Activated CD8-positive, alpha-beta T cell treated with anti-CD3 and anti-CD28 coated beads for 36 hours (primary cell): ENCODE measurements at regions not wholly inside any gene's neighbourhood (a gene's known extent, or its start where the extent isn't known, plus 50 kb on each side); places are given as distances from the start of the nearest gene placed in this dataset.

Experiments
- ATAC-seq: fragments of 200-7000 bp; cut with Tn5 transposase; one replicate; pipeline ENCODE4 v1.10.0; 2021; ENCODE audit warnings: mild to moderate bottlenecking, moderate library complexity
- CTCF ChIA-PET: fragments of 350-600 bp; sonication (Branson Sonifier 250); formaldehyde crosslinking; loops from one replicate; lab custom pipeline; 2021; ENCODE audit warnings: antibody characterized with exemption; lab: Charles Lee
- POLR2A ChIA-PET: fragments of 350-600 bp; sonication (Branson Sonifier 250); formaldehyde crosslinking; loops from one replicate; lab custom pipeline; 2021; ENCODE audit warnings: antibody characterized with exemption; lab: Charles Lee
- DNase-seq: peaks from one replicate; pipeline ENCODE4 v3.0.0-alpha.2; 2020
- H3K27ac Mint-ChIP-seq: one replicate; pipeline ENCODE4 v1.8.0; 2021; ENCODE audit warnings: mild to moderate bottlenecking, mixed read lengths
- H3K27me3 Mint-ChIP-seq: one replicate; pipeline ENCODE4 v1.8.0; 2021; ENCODE audit warnings: mixed read lengths
- H3K36me3 Mint-ChIP-seq: one replicate; pipeline ENCODE4 v1.8.0; 2021; ENCODE audit warnings: low read depth, mixed read lengths
- H3K4me1 Mint-ChIP-seq: one replicate; pipeline ENCODE4 v1.8.0; 2021; ENCODE audit warnings: low read depth, mixed read lengths
- H3K4me3 Mint-ChIP-seq: one replicate; pipeline ENCODE4 v1.8.0; 2021; ENCODE audit warnings: mild to moderate bottlenecking, moderate library complexity, mixed read lengths
- H3K9me3 Mint-ChIP-seq: one replicate; pipeline ENCODE4 v1.8.0; 2021; ENCODE audit warnings: mixed read lengths
- intact Hi-C: fragments of 100-400 bp; cut with micrococcal nuclease; formaldehyde crosslinking; loops from one replicate; pipeline ENCODE4 v1.10.0; 2022
- TF ChIP-seq, protein P1 (sequence below): fragments of 200-600 bp; IDR thresholded peaks from one replicate; pipeline ENCODE4 v1.8.0; 2022; ENCODE audit warnings: antibody characterized with exemption, mild to moderate bottlenecking

DNA sequence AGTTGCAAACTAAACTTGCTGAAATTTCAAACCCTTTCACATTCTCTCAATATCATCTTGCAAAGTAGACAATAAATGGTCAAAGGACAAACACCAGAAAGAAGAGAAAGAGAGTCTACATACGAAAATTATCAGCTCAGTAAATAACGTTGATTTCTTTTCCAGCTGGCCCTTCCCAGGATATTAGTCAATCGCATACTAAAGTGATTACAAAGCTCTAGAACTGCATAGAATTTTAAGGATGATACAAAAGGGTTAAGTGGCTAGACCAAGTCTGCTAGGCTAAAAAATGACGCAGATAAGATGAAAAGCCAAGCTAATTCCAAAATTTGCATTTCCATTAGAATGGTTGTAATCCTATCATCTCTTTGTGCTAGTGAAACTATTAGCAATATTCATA lies 405.7 kb downstream of the FBXO15 start:
- DNase-seq = no peak
- H3K4me3 Mint-ChIP-seq = no peak overlapping the region
- H3K4me1 Mint-ChIP-seq = no peaks in the 10 kb centered on the region
- no peaks in the 10 kb centered on the region for H3K27me3 Mint-ChIP-seq
- H3K9me3 Mint-ChIP-seq = no peaks in the 10 kb centered on the region
- TF ChIP-seq, protein P1, sequence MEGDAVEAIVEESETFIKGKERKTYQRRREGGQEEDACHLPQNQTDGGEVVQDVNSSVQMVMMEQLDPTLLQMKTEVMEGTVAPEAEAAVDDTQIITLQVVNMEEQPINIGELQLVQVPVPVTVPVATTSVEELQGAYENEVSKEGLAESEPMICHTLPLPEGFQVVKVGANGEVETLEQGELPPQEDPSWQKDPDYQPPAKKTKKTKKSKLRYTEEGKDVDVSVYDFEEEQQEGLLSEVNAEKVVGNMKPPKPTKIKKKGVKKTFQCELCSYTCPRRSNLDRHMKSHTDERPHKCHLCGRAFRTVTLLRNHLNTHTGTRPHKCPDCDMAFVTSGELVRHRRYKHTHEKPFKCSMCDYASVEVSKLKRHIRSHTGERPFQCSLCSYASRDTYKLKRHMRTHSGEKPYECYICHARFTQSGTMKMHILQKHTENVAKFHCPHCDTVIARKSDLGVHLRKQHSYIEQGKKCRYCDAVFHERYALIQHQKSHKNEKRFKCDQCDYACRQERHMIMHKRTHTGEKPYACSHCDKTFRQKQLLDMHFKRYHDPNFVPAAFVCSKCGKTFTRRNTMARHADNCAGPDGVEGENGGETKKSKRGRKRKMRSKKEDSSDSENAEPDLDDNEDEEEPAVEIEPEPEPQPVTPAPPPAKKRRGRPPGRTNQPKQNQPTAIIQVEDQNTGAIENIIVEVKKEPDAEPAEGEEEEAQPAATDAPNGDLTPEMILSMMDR = no peak
- H3K27ac Mint-ChIP-seq = no peak overlapping the region
- ChIA-PET CTCF (no interaction called here), POLR2A (no interaction called here)
- intact Hi-C loops = no loop called here
- no peak for ATAC-seq
- H3K36me3 Mint-ChIP-seq = no peaks in the 10 kb centered on the region

DNA sequence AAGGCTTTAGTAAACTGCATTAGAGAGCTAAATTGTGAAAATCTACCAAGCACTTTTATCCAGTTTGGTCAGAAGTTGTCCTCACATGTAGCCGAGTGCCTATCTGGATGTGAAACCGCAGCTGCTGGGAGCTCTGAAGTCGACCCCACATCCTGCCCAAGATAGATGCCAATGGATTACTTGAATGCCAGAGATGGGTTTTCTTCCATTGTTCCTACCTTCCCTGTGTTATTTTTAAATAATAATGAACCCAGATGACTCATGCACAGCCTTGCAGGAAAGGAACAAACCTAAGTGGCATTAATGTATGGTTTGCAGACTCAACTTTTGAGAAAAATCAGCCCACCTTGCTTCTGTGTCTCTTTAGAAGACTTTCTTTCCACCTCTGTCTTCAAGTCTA lies 408.5 kb downstream of the FBXO15 start:
- no peak overlapping the region for H3K4me3 Mint-ChIP-seq
- TF ChIP-seq, protein P1 = no peak
- ChIA-PET POLR2A (no interaction called here), CTCF (no interaction called here)
- H3K27ac Mint-ChIP-seq = no peak overlapping the region
- H3K27me3 Mint-ChIP-seq = no peaks in the 10 kb centered on the region
- no peaks in the 10 kb centered on the region for H3K36me3 Mint-ChIP-seq
- ATAC-seq (no peak), DNase-seq (no peak)
- no peaks in the 10 kb centered on the region for H3K9me3 Mint-ChIP-seq
- H3K4me1 Mint-ChIP-seq = no peaks in the 10 kb centered on the region
- intact Hi-C loops = no loop called here

DNA sequence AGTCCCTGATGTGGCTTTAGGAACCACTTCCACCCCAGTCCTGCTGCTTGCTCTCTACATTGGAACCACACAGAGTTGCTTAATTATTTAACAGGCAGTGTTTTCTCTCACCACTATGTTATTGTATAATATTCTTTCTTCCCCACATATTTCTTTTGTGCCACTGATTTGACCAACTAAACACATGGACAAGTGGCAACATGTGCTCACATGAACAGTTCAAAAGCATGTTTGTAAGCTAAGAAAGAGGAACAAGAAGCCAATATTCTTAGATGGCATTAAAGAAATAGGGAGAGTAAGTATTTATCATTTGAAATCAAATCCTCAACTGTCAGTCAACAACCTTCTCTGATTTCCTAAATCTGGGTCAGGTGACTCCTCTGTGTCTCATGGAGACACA lies 409.6 kb downstream of the FBXO15 start:
- no peak for DNase-seq
- ChIA-PET POLR2A (no interaction called here), CTCF (interaction anchor here (0.6 kb wide), 1 partner anchor 9 kb away, joined by 3 read pairs; no protein-coding TSS in a partner anchor)
- no peaks in the 10 kb centered on the region for H3K9me3 Mint-ChIP-seq
- TF ChIP-seq, protein P1 = no peak
- H3K27me3 Mint-ChIP-seq = no peaks in the 10 kb centered on the region
- no peak overlapping the region for H3K27ac Mint-ChIP-seq
- intact Hi-C loops = no loop called here
- no peak for ATAC-seq
- H3K4me3 Mint-ChIP-seq = no peak overlapping the region
- H3K36me3 Mint-ChIP-seq = no peaks in the 10 kb centered on the region
- H3K4me1 Mint-ChIP-seq = no peaks in the 10 kb centered on the region

DNA sequence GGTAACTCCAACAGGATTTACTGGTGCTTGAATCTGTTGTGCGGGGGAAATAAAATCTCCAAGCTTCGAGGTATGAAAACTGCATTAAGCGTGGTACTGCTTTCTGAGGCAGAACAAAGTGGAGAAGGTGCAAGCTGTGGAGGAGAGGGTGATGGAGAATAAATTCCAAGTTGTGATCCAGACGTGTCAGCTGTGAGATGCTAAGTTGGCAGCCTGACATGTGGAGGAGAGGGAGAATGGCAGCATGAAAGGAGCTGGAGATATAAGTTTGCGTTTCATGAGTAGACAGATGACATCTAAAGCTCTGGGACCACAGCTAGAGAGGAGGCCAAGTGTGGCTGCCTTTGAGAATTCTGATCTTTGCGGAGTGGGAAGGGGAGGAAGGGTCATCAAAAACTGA lies 411.8 kb downstream of the FBXO15 start:
- no peaks in the 10 kb centered on the region for H3K9me3 Mint-ChIP-seq
- CTCF ChIA-PET = interaction anchor here (1.2 kb wide), 1 partner anchor 8 kb away, joined by 3 read pairs; no protein-coding TSS in a partner anchor
- no peaks in the 10 kb centered on the region for H3K27me3 Mint-ChIP-seq
- TF ChIP-seq, protein P1 = no peak
- POLR2A ChIA-PET = no interaction called here
- no peaks in the 10 kb centered on the region for H3K36me3 Mint-ChIP-seq
- H3K27ac Mint-ChIP-seq = no peak overlapping the region
- H3K4me3 Mint-ChIP-seq = no peak overlapping the region
- ATAC-seq = no peak
- intact Hi-C loops = no loop called here
- no peaks in the 10 kb centered on the region for H3K4me1 Mint-ChIP-seq
- DNase-seq = no peak

DNA sequence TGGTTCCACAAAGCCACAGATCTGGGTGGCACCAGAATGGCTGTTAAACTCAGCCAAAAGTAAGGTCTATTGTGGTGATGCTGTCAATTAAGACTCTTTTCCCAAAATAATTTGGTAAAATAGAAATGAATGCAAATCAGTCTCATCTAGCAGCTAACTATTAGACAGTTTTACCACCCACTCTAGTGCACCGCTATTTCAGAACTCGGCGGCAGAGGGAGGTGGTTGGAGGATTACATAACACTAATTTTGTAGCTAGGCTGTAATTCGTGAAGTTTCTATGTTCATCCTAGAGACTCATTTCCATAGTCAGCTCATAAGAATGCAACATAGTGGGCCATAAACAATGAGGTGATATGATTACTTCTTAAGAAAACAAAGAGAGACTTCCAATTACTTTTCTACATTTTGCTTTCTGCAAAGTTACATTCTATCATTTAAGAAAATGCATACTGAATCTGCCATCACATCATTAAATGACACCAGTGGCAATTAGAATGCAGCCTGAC lies 413.8 kb downstream of the FBXO15 start:
- Mint-ChIP-seq H3K4me3 (no peak overlapping the region), H3K4me1 (no peaks in the 10 kb centered on the region), H3K36me3 (no peaks in the 10 kb centered on the region), H3K9me3 (peaks cover 4% of the 10 kb centered on the region), H3K27me3 (no peaks in the 10 kb centered on the region), H3K27ac (no peak overlapping the region)
- intact Hi-C loops = no loop called here
- CTCF ChIA-PET = no interaction called here
- POLR2A ChIA-PET = no interaction called here
- DNase-seq (no peak), ATAC-seq (no peak)
- TF ChIP-seq, protein P1 = no peak
